ENCODE measurements at regions not wholly inside any gene's neighbourhood (a gene's known extent, or its start where the extent isn't known, plus 50 kb on each side); places are given as distances from the start of the nearest gene placed in this dataset.

- Mint-ChIP-seq H3K9me3 (peaks cover 5% of the 10 kb centered on the region), H3K27me3 (no peaks in the 10 kb centered on the region), H3K27ac (no peak overlapping the region), H3K4me3 (no peak overlapping the region), H3K36me3 (ENCODE audit: low read depth) (no peaks in the 10 kb centered on the region), H3K4me1 (no peaks in the 10 kb centered on the region)
- ChIA-PET POLR2A (no interaction called here), CTCF (no interaction called here)
- no peak for DNase-seq
Measured at GRCh38 chr2:76279142-76279541, 568.4 kb upstream of the GCFC2 start.

GRCh38 chr2:76275788-76276187, 565.1 kb upstream of the GCFC2 start:
- POLR2A ChIA-PET, result no interaction called here
- no peaks in the 10 kb centered on the region for H3K36me3 Mint-ChIP-seq (ENCODE audit: low read depth)
- peaks cover 6% of the 10 kb centered on the region for H3K9me3 Mint-ChIP-seq
- no peak overlapping the region for H3K27ac Mint-ChIP-seq
- no peak overlapping the region for H3K4me3 Mint-ChIP-seq
- DNase-seq, result no peak
- CTCF ChIA-PET, result no interaction called here
- no peaks in the 10 kb centered on the region for H3K4me1 Mint-ChIP-seq
- H3K27me3 Mint-ChIP-seq, result no peaks in the 10 kb centered on the region

GRCh38 chr2:76274676-76275075, 564.0 kb upstream of the GCFC2 start:
- CTCF ChIA-PET, result no interaction called here
- H3K4me1 Mint-ChIP-seq, result no peaks in the 10 kb centered on the region
- POLR2A ChIA-PET, result no interaction called here
- H3K36me3 Mint-ChIP-seq (ENCODE audit: low read depth), result no peaks in the 10 kb centered on the region
- DNase-seq, result no peak
- H3K27me3 Mint-ChIP-seq, result no peaks in the 10 kb centered on the region
- H3K27ac Mint-ChIP-seq, result no peak overlapping the region
- H3K4me3 Mint-ChIP-seq, result no peak overlapping the region
- peaks cover 8% of the 10 kb centered on the region for H3K9me3 Mint-ChIP-seq

GRCh38 chr2:76274160-76274559, 563.4 kb upstream of the GCFC2 start:
- H3K27me3 Mint-ChIP-seq, result no peaks in the 10 kb centered on the region
- DNase-seq, result no peak
- no peaks in the 10 kb centered on the region for H3K4me1 Mint-ChIP-seq
- ChIA-PET CTCF (no interaction called here), POLR2A (no interaction called here)
- peaks cover 6% of the 10 kb centered on the region for H3K9me3 Mint-ChIP-seq
- H3K27ac Mint-ChIP-seq, result no peak overlapping the region
- no peaks in the 10 kb centered on the region for H3K36me3 Mint-ChIP-seq (ENCODE audit: low read depth)
- no peak overlapping the region for H3K4me3 Mint-ChIP-seq

GRCh38 chr2:76270096-76270710, 559.5 kb upstream of the GCFC2 start:
- no peak overlapping the region for H3K27ac Mint-ChIP-seq
- DNase-seq, result no peak
- CTCF ChIA-PET, result no interaction called here

GRCh38 chr2:76268902-76269620, 558.3 kb upstream of the GCFC2 start:
- POLR2A ChIA-PET, result no interaction called here
- Mint-ChIP-seq H3K9me3 (peaks cover 4% of the 10 kb centered on the region), H3K4me1 (no peaks in the 10 kb centered on the region), H3K27ac (no peak overlapping the region), H3K27me3 (no peaks in the 10 kb centered on the region), H3K4me3 (no peak overlapping the region), H3K36me3 (ENCODE audit: low read depth) (no peaks in the 10 kb centered on the region)
- CTCF ChIA-PET, result no interaction called here
- no peak for DNase-seq

More at GRCh38 chr2:76270096-76270710, 559.5 kb upstream of the GCFC2 start:
- Mint-ChIP-seq H3K36me3 (ENCODE audit: low read depth) (no peaks in the 10 kb centered on the region), H3K4me3 (no peak overlapping the region), H3K4me1 (no peaks in the 10 kb centered on the region), H3K27me3 (no peaks in the 10 kb centered on the region), H3K9me3 (peaks cover 4% of the 10 kb centered on the region)
- POLR2A ChIA-PET, result no interaction called here

- DNase-seq, result no peak
- peaks cover 4% of the 10 kb centered on the region for H3K9me3 Mint-ChIP-seq
- ChIA-PET POLR2A (no interaction called here), CTCF (no interaction called here)
- no peaks in the 10 kb centered on the region for H3K27me3 Mint-ChIP-seq
- no peaks in the 10 kb centered on the region for H3K4me1 Mint-ChIP-seq
- no peak overlapping the region for H3K27ac Mint-ChIP-seq
- no peak overlapping the region for H3K4me3 Mint-ChIP-seq
- H3K36me3 Mint-ChIP-seq (ENCODE audit: low read depth), result no peaks in the 10 kb centered on the region
Measured at GRCh38 chr2:76268484-76268883, 557.8 kb upstream of the GCFC2 start.

GRCh38 chr2:76257802-76258201, 547.1 kb upstream of the GCFC2 start:
- Mint-ChIP-seq H3K36me3 (ENCODE audit: low read depth) (no peaks in the 10 kb centered on the region), H3K4me1 (no peaks in the 10 kb centered on the region), H3K27ac (no peak overlapping the region), H3K9me3 (peaks cover 2% of the 10 kb centered on the region), H3K27me3 (no peaks in the 10 kb centered on the region), H3K4me3 (no peak overlapping the region)
- DNase-seq, result no peak
- ChIA-PET POLR2A (no interaction called here), CTCF (no interaction called here)

GRCh38 chr2:76256458-76257088, 545.9 kb upstream of the GCFC2 start:
- H3K36me3 Mint-ChIP-seq (ENCODE audit: low read depth), result no peaks in the 10 kb centered on the region
- POLR2A ChIA-PET, result no interaction called here

GRCh38 chr2:76252704-76253103, 542.0 kb upstream of the GCFC2 start:
- no peak overlapping the region for H3K4me3 Mint-ChIP-seq

More at GRCh38 chr2:76256458-76257088, 545.9 kb upstream of the GCFC2 start:
- H3K4me1 Mint-ChIP-seq, result no peaks in the 10 kb centered on the region
- no peak for DNase-seq
- H3K27ac Mint-ChIP-seq, result no peak overlapping the region
- H3K4me3 Mint-ChIP-seq, result no peak overlapping the region
- CTCF ChIA-PET, result no interaction called here
- H3K9me3 Mint-ChIP-seq, result peaks cover 2% of the 10 kb centered on the region
- no peaks in the 10 kb centered on the region for H3K27me3 Mint-ChIP-seq

GRCh38 chr2:76251342-76251741, 540.6 kb upstream of the GCFC2 start:
- no peak for DNase-seq
- Mint-ChIP-seq H3K36me3 (ENCODE audit: low read depth) (no peaks in the 10 kb centered on the region), H3K27ac (no peak overlapping the region), H3K4me3 (no peak overlapping the region), H3K4me1 (no peaks in the 10 kb centered on the region), H3K9me3 (peaks cover 5% of the 10 kb centered on the region), H3K27me3 (no peaks in the 10 kb centered on the region)
- ChIA-PET POLR2A (no interaction called here), CTCF (no interaction called here)

More at GRCh38 chr2:76252704-76253103, 542.0 kb upstream of the GCFC2 start:
- Mint-ChIP-seq H3K27ac (no peak overlapping the region), H3K4me1 (no peaks in the 10 kb centered on the region), H3K9me3 (peaks cover 3% of the 10 kb centered on the region), H3K36me3 (ENCODE audit: low read depth) (no peaks in the 10 kb centered on the region), H3K27me3 (no peaks in the 10 kb centered on the region)
- CTCF ChIA-PET, result no interaction called here
- no peak for DNase-seq
- POLR2A ChIA-PET, result no interaction called here

- Mint-ChIP-seq H3K4me1 (no peaks in the 10 kb centered on the region), H3K27me3 (no peaks in the 10 kb centered on the region), H3K27ac (no peak overlapping the region), H3K9me3 (peaks cover 8% of the 10 kb centered on the region), H3K4me3 (no peak overlapping the region), H3K36me3 (ENCODE audit: low read depth) (no peaks in the 10 kb centered on the region)
- no peak for DNase-seq
- ChIA-PET POLR2A (no interaction called here), CTCF (no interaction called here)
Measured at GRCh38 chr2:76247006-76247405, 536.3 kb upstream of the GCFC2 start.

GRCh38 chr2:76211991-76212985, 501.6 kb upstream of the GCFC2 start:
- CTCF ChIA-PET, result no interaction called here
- H3K9me3 Mint-ChIP-seq, result peaks cover 9% of the 10 kb centered on the region

More at GRCh38 chr2:76211991-76212985, 501.6 kb upstream of the GCFC2 start:
- POLR2A ChIA-PET, result no interaction called here
- Mint-ChIP-seq H3K4me3 (no peak overlapping the region), H3K27me3 (no peaks in the 10 kb centered on the region), H3K36me3 (ENCODE audit: low read depth) (no peaks in the 10 kb centered on the region), H3K4me1 (no peaks in the 10 kb centered on the region), H3K27ac (no peak overlapping the region)
- no peak for DNase-seq

All from activated CD4-positive, alpha-beta memory T cell treated with anti-CD3 and anti-CD28 coated beads, Interleukin-2, amount 10 ng/mL, durations not matched to agents 7 days and 5 days (primary cell).